ENCODE measurements at regions not wholly inside any gene's neighbourhood (a gene's known extent, or its start where the extent isn't known, plus 50 kb on each side); places are given as distances from the start of the nearest gene placed in this dataset.

GRCh38 chr6:2447931-2448330 is 202.5 kb upstream of the GMDS start:
- TF ChIP-seq CTCF (IDR thresholded peaks at IDR 0.05): no peak
- no peak for TF ChIP-seq POLR2AphosphoS5 (IDR thresholded peaks at IDR 0.05)
- TF ChIP-seq EP300 (IDR thresholded peaks at IDR 0.05): no peak
- TF ChIP-seq POLR2A (IDR thresholded peaks at IDR 0.05): no peak

Data from gastroesophageal sphincter (tissue), 3 donors.